PC-3 (cell line): ENCODE measurements at regions not wholly inside any gene's neighbourhood (a gene's known extent, or its start where the extent isn't known, plus 50 kb on each side); places are given as distances from the start of the nearest gene placed in this dataset.

Experiments used
- EZH2 ChIP-seq: fragments of 300-600 bp; sonication (generic); IDR thresholded peaks from one replicate; pipeline ENCODE4 v1.6.1; 2017; ENCODE audit warnings: antibody characterized with exemption, mild to moderate bottlenecking, low read length; ENCODE audit not compliant: unreplicated experiment
- EZH2phosphoT487 ChIP-seq: fragments of 300-600 bp; sonication (generic); IDR thresholded peaks from 2 replicates; pipeline ENCODE4 v1.6.1; 2018; ENCODE audit warnings: mild to moderate bottlenecking, antibody characterized with exemption, low read length, borderline replicate concordance
- TF ChIP-seq, protein P1 (sequence below): fragments of 300-600 bp; sonication (generic); conservative IDR thresholded peaks from 2 replicates; pipeline ENCODE4 v1.5.1; 2017; ENCODE audit warnings: antibody characterized with exemption, low read depth, mild to moderate bottlenecking, low read length

DNA sequence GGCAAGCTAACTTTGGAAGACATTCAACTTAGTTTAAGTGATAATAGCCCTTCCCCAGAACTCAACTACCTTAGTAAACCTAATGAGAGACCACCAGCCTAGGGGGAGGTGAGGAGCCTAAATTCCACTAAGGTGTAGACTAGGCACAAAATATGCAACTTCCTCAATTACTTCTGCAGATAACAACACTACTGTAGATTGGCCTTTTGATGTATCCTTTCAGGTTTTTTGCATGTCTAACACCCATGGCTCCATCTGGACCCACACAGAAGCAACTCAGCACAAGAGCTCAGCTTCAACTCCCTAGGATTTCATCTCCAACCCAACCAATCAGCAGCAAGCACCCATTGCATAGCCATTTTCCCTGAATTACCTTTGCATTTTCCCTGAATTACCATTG lies 353.3 kb downstream of the AKAIN1 start:
- no peak for TF ChIP-seq EZH2phosphoT487
- TF ChIP-seq, protein P1, sequence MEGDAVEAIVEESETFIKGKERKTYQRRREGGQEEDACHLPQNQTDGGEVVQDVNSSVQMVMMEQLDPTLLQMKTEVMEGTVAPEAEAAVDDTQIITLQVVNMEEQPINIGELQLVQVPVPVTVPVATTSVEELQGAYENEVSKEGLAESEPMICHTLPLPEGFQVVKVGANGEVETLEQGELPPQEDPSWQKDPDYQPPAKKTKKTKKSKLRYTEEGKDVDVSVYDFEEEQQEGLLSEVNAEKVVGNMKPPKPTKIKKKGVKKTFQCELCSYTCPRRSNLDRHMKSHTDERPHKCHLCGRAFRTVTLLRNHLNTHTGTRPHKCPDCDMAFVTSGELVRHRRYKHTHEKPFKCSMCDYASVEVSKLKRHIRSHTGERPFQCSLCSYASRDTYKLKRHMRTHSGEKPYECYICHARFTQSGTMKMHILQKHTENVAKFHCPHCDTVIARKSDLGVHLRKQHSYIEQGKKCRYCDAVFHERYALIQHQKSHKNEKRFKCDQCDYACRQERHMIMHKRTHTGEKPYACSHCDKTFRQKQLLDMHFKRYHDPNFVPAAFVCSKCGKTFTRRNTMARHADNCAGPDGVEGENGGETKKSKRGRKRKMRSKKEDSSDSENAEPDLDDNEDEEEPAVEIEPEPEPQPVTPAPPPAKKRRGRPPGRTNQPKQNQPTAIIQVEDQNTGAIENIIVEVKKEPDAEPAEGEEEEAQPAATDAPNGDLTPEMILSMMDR = no peak
- no peak for TF ChIP-seq EZH2
